IMR-90 (cell line): ENCODE measurements at regions not wholly inside any gene's neighbourhood (a gene's known extent, or its start where the extent isn't known, plus 50 kb on each side); places are given as distances from the start of the nearest gene placed in this dataset.

Experiments used
- ATAC-seq: fragments of 200-7000 bp; cut with Tn5 transposase; 2 replicates; pipeline ENCODE4 v1.9.1; 2020; ENCODE audit warnings: low read depth, mild to moderate bottlenecking, moderate library complexity
- BruUV-seq: library from RNA; stranded (reverse); fragments of 400-500 nt; replicated peaks from 2 replicates; lab custom pipeline; 2021; lab: Mats Ljungman, UMichigan
- CTCF ChIA-PET: fragments of 300-600 bp; formaldehyde crosslinking; extraction: SDS; loops from one replicate; lab custom pipeline; 2021; ENCODE audit warnings: antibody characterized with exemption; lab: Yijun Ruan, JAX
- POLR2A ChIA-PET: fragments of 300-600 bp; sonication (Branson Sonifier 250); formaldehyde crosslinking; loops from one replicate; lab custom pipeline; 2022; ENCODE audit warnings: antibody characterized with exemption; ENCODE audit not compliant: unreplicated experiment; lab: Charles Lee
- DNase-seq: peaks from one replicate; pipeline ENCODE4 v3.0.0; 2013
- H2AFZ ChIP-seq: replicated peaks from 2 replicates; pipeline ENCODE3; 2013; ENCODE audit warnings: low read length, mild to moderate bottlenecking; ENCODE audit not compliant: poor library complexity
- H2AK5ac ChIP-seq: 2 replicates; pipeline ENCODE4 v1.6.1; 2013; ENCODE audit warnings: low read depth, low read length, inconsistent platforms
- H2AK9ac ChIP-seq: replicated peaks from 2 replicates; pipeline ENCODE3; 2013; ENCODE audit warnings: mild to moderate bottlenecking, low read depth, low read length, moderate library complexity; ENCODE audit not compliant: poor library complexity
- H2BK120ac ChIP-seq: 2 replicates; pipeline ENCODE4 v1.6.1; 2013; ENCODE audit warnings: low read depth, low read length, inconsistent platforms
- H2BK15ac ChIP-seq: 3 replicates; pipeline ENCODE4 v1.6.1; 2013; ENCODE audit warnings: low read depth, low read length, inconsistent platforms
- H2BK20ac ChIP-seq: 2 replicates; pipeline ENCODE4 v1.6.1; 2013; ENCODE audit warnings: low read depth, mild to moderate bottlenecking, inconsistent platforms, low read length, moderate library complexity
- H2BK5ac ChIP-seq: 2 replicates; pipeline ENCODE4 v1.6.1; 2013; ENCODE audit warnings: mild to moderate bottlenecking, low read depth, low read length, inconsistent platforms; ENCODE audit not compliant: poor library complexity, severe bottlenecking
- H3K14ac ChIP-seq: replicated peaks from 2 replicates; pipeline ENCODE4 v1.6.1; 2013; ENCODE audit warnings: low read depth, low read length, inconsistent platforms
- H3K18ac ChIP-seq: 2 replicates; pipeline ENCODE4 v1.6.1; 2013; ENCODE audit warnings: low read depth, low read length, control low read depth
- H3K23ac ChIP-seq: 2 replicates; pipeline ENCODE4 v1.6.1; 2013; ENCODE audit warnings: low read depth, low read length, inconsistent platforms
- H3K27ac ChIP-seq: 2 replicates; pipeline ENCODE4 v1.5.1; 2013; ENCODE audit warnings: mild to moderate bottlenecking, control low read depth, low read length; ENCODE audit not compliant: insufficient read depth
- H3K27me3 ChIP-seq: 2 replicates; pipeline ENCODE4 v1.6.1; 2013; ENCODE audit warnings: low read length; ENCODE audit not compliant: control insufficient read depth, insufficient read depth
- H3K36me3 ChIP-seq: 2 replicates; pipeline ENCODE4 v1.6.1; 2013; ENCODE audit warnings: low read length, mixed read lengths; ENCODE audit not compliant: control insufficient read depth, insufficient read depth
- H3K4ac ChIP-seq: 2 replicates; pipeline ENCODE4 v1.6.1; 2013; ENCODE audit warnings: low read depth, low read length, inconsistent platforms
- H3K4me1 ChIP-seq: 2 replicates; pipeline ENCODE4 v1.6.1; 2013; ENCODE audit warnings: low read length, mixed read lengths; ENCODE audit not compliant: control insufficient read depth, insufficient read depth
- H3K4me2 ChIP-seq: 2 replicates; pipeline ENCODE4 v1.6.1; 2013; ENCODE audit warnings: low read depth, mild to moderate bottlenecking, control low read depth, low read length, moderate library complexity
- H3K4me3 ChIP-seq: 2 replicates; pipeline ENCODE4 v1.5.1; 2013; ENCODE audit warnings: low read depth, mild to moderate bottlenecking, control low read depth, low read length, moderate library complexity; ENCODE audit not compliant: insufficient read depth
- H3K56ac ChIP-seq: 2 replicates; pipeline ENCODE4 v1.6.1; 2013; ENCODE audit warnings: low read length, inconsistent platforms; ENCODE audit not compliant: insufficient read depth; ENCODE audit errors: extremely low read depth
- H3K79me1 ChIP-seq, 2 experiments: 2 replicates each; pipeline ENCODE4 v1.6.1; 2013; ENCODE audit warnings: low read length in 2 of 2, inconsistent platforms in 1 of 2, low read depth in 1 of 2
- H3K9ac ChIP-seq: 2 replicates; pipeline ENCODE4 v1.6.1; 2013; ENCODE audit warnings: low read depth, low read length, control low read depth
- H3K9me1 ChIP-seq: 2 replicates; pipeline ENCODE4 v1.6.1; 2013; ENCODE audit warnings: low read length, inconsistent platforms; ENCODE audit not compliant: insufficient read depth
- H3K9me3 ChIP-seq: 2 replicates; pipeline ENCODE4 v1.6.1; 2013; ENCODE audit warnings: low read length; ENCODE audit not compliant: control insufficient read depth, insufficient read depth
- H4K20me1 ChIP-seq: 2 replicates; pipeline ENCODE4 v1.6.1; 2013; ENCODE audit warnings: low read length, inconsistent platforms; ENCODE audit not compliant: insufficient read depth
- H4K5ac ChIP-seq: 2 replicates; pipeline ENCODE4 v1.6.1; 2013; ENCODE audit warnings: mild to moderate bottlenecking, low read depth, low read length, control low read depth
- H4K8ac ChIP-seq, 2 experiments: 2 replicates each; pipeline ENCODE4 v1.6.1; 2013; ENCODE audit warnings: low read depth in 2 of 2, low read length in 2 of 2, control low read depth in 1 of 2, inconsistent platforms in 1 of 2
- H4K91ac ChIP-seq: 2 replicates; pipeline ENCODE4 v1.6.1; 2013; ENCODE audit warnings: low read depth, low read length, inconsistent platforms; ENCODE audit not compliant: insufficient read depth
- BHLHE40 ChIP-seq: fragments of 150-350 bp; IDR thresholded peaks from 2 replicates; pipeline ENCODE4 v1.6.1; 2016; ENCODE audit warnings: mild to moderate bottlenecking, low read depth, low read length
- CEBPB ChIP-seq: IDR thresholded peaks from 2 replicates; pipeline ENCODE4 v1.6.1; 2012; ENCODE audit warnings: low read depth, low read length, improper control_type of control experiment
- CHD1 ChIP-seq: IDR thresholded peaks from 2 replicates; pipeline ENCODE4 v1.6.1; 2012; ENCODE audit warnings: low read depth, low read length, improper control_type of control experiment
- MAFK ChIP-seq: IDR thresholded peaks from 2 replicates; pipeline ENCODE4 v1.6.1; 2012; ENCODE audit warnings: low read depth, low read length, improper control_type of control experiment
- MAZ ChIP-seq: IDR thresholded peaks from 2 replicates; pipeline ENCODE4 v1.6.1; 2012; ENCODE audit warnings: low read depth, mild to moderate bottlenecking, low read length, improper control_type of control experiment, moderate library complexity, borderline replicate concordance
- MXI1 ChIP-seq: IDR thresholded peaks from 2 replicates; pipeline ENCODE4 v1.6.1; 2012; ENCODE audit warnings: low read depth, mild to moderate bottlenecking, low read length, moderate library complexity, borderline replicate concordance
- NFE2L2 ChIP-seq: fragments of 150-350 bp; IDR thresholded peaks from 2 replicates; pipeline ENCODE4 v1.6.1; 2016; ENCODE audit warnings: low read depth, mild to moderate bottlenecking, low read length
- POLR2A ChIP-seq: IDR thresholded peaks from 2 replicates; pipeline ENCODE4 v1.6.1; 2012; ENCODE audit warnings: mild to moderate bottlenecking, low read depth, low read length
- RAD21 ChIP-seq: IDR thresholded peaks from 2 replicates; pipeline ENCODE4 v1.6.1; 2012; ENCODE audit warnings: low read length, improper control_type of control experiment
- SMC3 ChIP-seq: fragments of 150-350 bp; IDR thresholded peaks from 2 replicates; pipeline ENCODE4 v1.6.1; 2016; ENCODE audit warnings: low read depth, mild to moderate bottlenecking, antibody characterized with exemption, low read length, moderate library complexity
- WGBS, 2 experiments: methylation state at CpG; one replicate each; pipeline versions ENCODE4 v1.1.5 to v1.1.7; 2013; ENCODE audit warnings: missing lambda C conversion rate in 2 of 2; ENCODE audit not compliant: insufficient read length in 1 of 2; ENCODE audit errors: extremely low coverage in 2 of 2; 5-methylcytosine and 5-hydroxymethylcytosine counted together
- dilution Hi-C: fragments of 300-500 bp; cut with HindIII; formaldehyde crosslinking; loops from one replicate; pipeline ENCODE4 v1.14.3; 2018; ENCODE audit warnings: low sequenced_read_pairs; ENCODE audit not compliant: unreplicated experiment
- in situ Hi-C: fragments of 300-500 bp; cut with MboI; formaldehyde crosslinking; loops from 3 replicates; pipeline ENCODE4 v1.14.3; 2019; ENCODE audit warnings: low sequenced_read_pairs, inconsistent platforms, mixed read lengths
- intact Hi-C: fragments of 100-400 bp; cut with micrococcal nuclease; formaldehyde crosslinking; loops from 2 replicates; pipeline ENCODE4 v1.10.0; 2022
- TF ChIP-seq, protein P1 (sequence below): fragments of 150-350 bp; IDR thresholded peaks from 2 replicates; pipeline ENCODE4 v1.6.1; 2016; ENCODE audit warnings: low read depth, mild to moderate bottlenecking, low read length, moderate library complexity, borderline replicate concordance

DNA sequence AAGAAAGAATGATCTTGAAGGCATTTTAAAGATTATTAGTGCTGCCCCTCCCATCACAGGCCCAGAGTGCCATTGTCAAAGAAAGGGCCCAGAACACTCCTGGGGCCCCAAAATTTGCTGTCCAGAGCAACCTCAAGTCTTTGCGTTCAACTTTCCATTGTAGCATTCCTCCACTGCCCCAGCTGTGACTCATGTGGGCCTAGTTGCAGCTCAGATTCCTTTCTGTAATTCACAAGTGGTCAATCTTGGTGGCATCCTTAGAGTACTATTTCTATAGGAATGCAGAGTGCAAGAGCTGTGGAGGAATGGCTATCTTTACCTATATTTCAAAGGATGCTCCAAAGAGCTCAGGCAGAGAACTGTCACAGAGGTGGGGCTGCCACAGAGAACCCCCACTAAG, 1500.8 kb upstream of the IGFBP7 start:
- no peak overlapping the region for H3K23ac ChIP-seq
- H3K4me1 ChIP-seq = no peaks in the 10 kb centered on the region
- TF ChIP-seq MAFK (no peak), MAZ (no peak), CEBPB (no peak), RAD21 (no peak), NFE2L2 (no peak), MXI1 (no peak), POLR2A (no peak), SMC3 (no peak), CHD1 (no peak), BHLHE40 (no peak)
- TF ChIP-seq, protein P1, sequence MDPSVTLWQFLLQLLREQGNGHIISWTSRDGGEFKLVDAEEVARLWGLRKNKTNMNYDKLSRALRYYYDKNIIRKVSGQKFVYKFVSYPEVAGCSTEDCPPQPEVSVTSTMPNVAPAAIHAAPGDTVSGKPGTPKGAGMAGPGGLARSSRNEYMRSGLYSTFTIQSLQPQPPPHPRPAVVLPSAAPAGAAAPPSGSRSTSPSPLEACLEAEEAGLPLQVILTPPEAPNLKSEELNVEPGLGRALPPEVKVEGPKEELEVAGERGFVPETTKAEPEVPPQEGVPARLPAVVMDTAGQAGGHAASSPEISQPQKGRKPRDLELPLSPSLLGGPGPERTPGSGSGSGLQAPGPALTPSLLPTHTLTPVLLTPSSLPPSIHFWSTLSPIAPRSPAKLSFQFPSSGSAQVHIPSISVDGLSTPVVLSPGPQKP = no peak
- no peaks in the 10 kb centered on the region for H3K9me1 ChIP-seq
- H2BK5ac ChIP-seq = no peak overlapping the region
- no peak overlapping the region for H3K4ac ChIP-seq
- H3K9me3 ChIP-seq = peaks cover 5% of the 10 kb centered on the region; the same call in 1 of the 2 replicates
- ChIA-PET POLR2A (no interaction called here), CTCF (no interaction called here)
- no peak overlapping the region for H2BK15ac ChIP-seq
- in situ Hi-C loops (no loop called here), dilution Hi-C loops (no loop called here), intact Hi-C loops (no loop called here)
- no peak overlapping the region for H3K27ac ChIP-seq
- no peak overlapping the region for H2BK20ac ChIP-seq
- no peak for ATAC-seq
- H2AFZ ChIP-seq = no peak overlapping the region
- H4K5ac ChIP-seq = no peak overlapping the region
- no peak overlapping the region for H3K56ac ChIP-seq
- H4K20me1 ChIP-seq = no peaks in the 10 kb centered on the region
- H3K9ac ChIP-seq = no peak overlapping the region
- H3K4me2 ChIP-seq = no peak overlapping the region
- H3K18ac ChIP-seq = no peak overlapping the region
- H3K14ac ChIP-seq = no peak overlapping the region
- no peaks in the 10 kb centered on the region for H3K27me3 ChIP-seq
- H2AK5ac ChIP-seq = no peak overlapping the region
- H3K4me3 ChIP-seq = no peak overlapping the region
- no peak overlapping the region for H2AK9ac ChIP-seq
- no peak overlapping the region for H4K91ac ChIP-seq
- no TSS peak for BruUV-seq
- no peak overlapping the region for H2BK120ac ChIP-seq
- WGBS, 2 experiments = no CpG with 5 or more reads among the region's 1 CpG
- H3K36me3 ChIP-seq = no peaks in the 10 kb centered on the region
- no peaks in the 10 kb centered on the region for H3K79me1 ChIP-seq
- DNase-seq = no peak
- no peak overlapping the region for H4K8ac ChIP-seq
